ENCODE measurements at regions not wholly inside any gene's neighbourhood (a gene's known extent, or its start where the extent isn't known, plus 50 kb on each side); places are given as distances from the start of the nearest gene placed in this dataset.
A peak's percentile ranks its signal among the peaks of the same experiment; 100 is the strongest.

DNA sequence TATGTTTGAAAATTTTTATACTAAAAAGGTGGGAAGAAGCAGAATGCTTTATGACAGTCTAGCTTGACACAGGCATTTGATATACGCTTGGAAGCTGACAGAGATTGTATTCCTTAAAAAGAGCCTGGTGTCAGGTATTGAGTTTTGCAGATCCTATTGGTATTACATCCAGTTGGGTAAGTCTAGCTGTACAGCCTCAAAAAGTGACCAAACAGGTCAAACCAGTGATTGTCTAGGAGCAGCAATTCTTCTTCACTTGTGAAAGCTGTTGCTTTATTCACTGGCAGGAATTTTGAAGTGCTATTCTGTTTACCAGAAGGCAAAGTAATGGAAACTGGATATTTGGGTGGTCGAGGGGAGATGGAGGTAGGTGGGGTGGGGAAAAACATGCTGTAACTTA lies 77.5 kb downstream of the UCHL1 start:
- H3K9me2 ChIP-seq (replicated peaks; ENCODE audit: insufficient read depth): no peaks in the 10 kb centered on the region
- WGBS (ENCODE audit: low lambda C conversion rate, missing lambda C conversion rate): 68% methylated on average over 2 of the region's 2 CpGs
- H3K4me3 ChIP-seq: no peak overlapping the region
- no peak overlapping the region for H2AFZ ChIP-seq
- no peak overlapping the region for H3K4me2 ChIP-seq
- DNase-seq (ENCODE audit: low spot score): peak; percentile 29
- no peaks in the 10 kb centered on the region for H3K27me3 ChIP-seq
- H4K20me1 ChIP-seq (ENCODE audit: insufficient read depth, poor library complexity, severe bottlenecking): no peaks in the 10 kb centered on the region
- no peaks in the 10 kb centered on the region for H3K9me3 ChIP-seq (ENCODE audit: low read depth)
- no peak overlapping the region for H3K27ac ChIP-seq
- no peaks in the 10 kb centered on the region for H3K4me1 ChIP-seq (ENCODE audit: insufficient read depth)
- no peaks in the 10 kb centered on the region for H3K79me2 ChIP-seq
- no peak for TF ChIP-seq EZH2 (IDR thresholded peaks at IDR 0.05; ENCODE audit: borderline replicate concordance)
- TF ChIP-seq, protein P1, sequence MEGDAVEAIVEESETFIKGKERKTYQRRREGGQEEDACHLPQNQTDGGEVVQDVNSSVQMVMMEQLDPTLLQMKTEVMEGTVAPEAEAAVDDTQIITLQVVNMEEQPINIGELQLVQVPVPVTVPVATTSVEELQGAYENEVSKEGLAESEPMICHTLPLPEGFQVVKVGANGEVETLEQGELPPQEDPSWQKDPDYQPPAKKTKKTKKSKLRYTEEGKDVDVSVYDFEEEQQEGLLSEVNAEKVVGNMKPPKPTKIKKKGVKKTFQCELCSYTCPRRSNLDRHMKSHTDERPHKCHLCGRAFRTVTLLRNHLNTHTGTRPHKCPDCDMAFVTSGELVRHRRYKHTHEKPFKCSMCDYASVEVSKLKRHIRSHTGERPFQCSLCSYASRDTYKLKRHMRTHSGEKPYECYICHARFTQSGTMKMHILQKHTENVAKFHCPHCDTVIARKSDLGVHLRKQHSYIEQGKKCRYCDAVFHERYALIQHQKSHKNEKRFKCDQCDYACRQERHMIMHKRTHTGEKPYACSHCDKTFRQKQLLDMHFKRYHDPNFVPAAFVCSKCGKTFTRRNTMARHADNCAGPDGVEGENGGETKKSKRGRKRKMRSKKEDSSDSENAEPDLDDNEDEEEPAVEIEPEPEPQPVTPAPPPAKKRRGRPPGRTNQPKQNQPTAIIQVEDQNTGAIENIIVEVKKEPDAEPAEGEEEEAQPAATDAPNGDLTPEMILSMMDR (IDR thresholded peaks at IDR 0.05; ENCODE audit: poor library complexity): no peak
- TF ChIP-seq EZH2phosphoT487 (IDR thresholded peaks at IDR 0.05; ENCODE audit: low read depth, severe bottlenecking, unreplicated experiment): no peak
- H3K36me3 ChIP-seq (replicated peaks; ENCODE audit: insufficient read depth, low read depth): no peaks in the 10 kb centered on the region

- WGBS (ENCODE audit: low lambda C conversion rate, missing lambda C conversion rate): 58% methylated on average over 10 of the region's 10 CpGs
- Histone ChIP-seq H3K4me1 (ENCODE audit: insufficient read depth) (peaks cover 4% of the 10 kb centered on the region), H3K36me3 (replicated peaks; ENCODE audit: insufficient read depth, low read depth) (no peaks in the 10 kb centered on the region), H3K4me3 (no peak overlapping the region), H2AFZ (no peak overlapping the region), H3K9me2 (replicated peaks; ENCODE audit: insufficient read depth) (no peaks in the 10 kb centered on the region), H3K79me2 (no peaks in the 10 kb centered on the region), H3K27me3 (no peaks in the 10 kb centered on the region), H3K4me2 (peak overlapping the region; percentile 40), H4K20me1 (ENCODE audit: insufficient read depth, poor library complexity, severe bottlenecking) (no peaks in the 10 kb centered on the region), H3K27ac (peak overlapping the region; percentile 36), H3K9me3 (ENCODE audit: low read depth) (no peaks in the 10 kb centered on the region)
- TF ChIP-seq EZH2 (IDR thresholded peaks at IDR 0.05; ENCODE audit: borderline replicate concordance) (no peak), EZH2phosphoT487 (IDR thresholded peaks at IDR 0.05; ENCODE audit: low read depth, severe bottlenecking, unreplicated experiment) (no peak)
- TF ChIP-seq, protein P1 (IDR thresholded peaks at IDR 0.05; ENCODE audit: poor library complexity): peak; percentile 34
- DNase-seq (ENCODE audit: low spot score): peak; percentile 77
Measured at GRCh38 chr4:41339812-41340809, 83.4 kb downstream of the UCHL1 start.

DNA sequence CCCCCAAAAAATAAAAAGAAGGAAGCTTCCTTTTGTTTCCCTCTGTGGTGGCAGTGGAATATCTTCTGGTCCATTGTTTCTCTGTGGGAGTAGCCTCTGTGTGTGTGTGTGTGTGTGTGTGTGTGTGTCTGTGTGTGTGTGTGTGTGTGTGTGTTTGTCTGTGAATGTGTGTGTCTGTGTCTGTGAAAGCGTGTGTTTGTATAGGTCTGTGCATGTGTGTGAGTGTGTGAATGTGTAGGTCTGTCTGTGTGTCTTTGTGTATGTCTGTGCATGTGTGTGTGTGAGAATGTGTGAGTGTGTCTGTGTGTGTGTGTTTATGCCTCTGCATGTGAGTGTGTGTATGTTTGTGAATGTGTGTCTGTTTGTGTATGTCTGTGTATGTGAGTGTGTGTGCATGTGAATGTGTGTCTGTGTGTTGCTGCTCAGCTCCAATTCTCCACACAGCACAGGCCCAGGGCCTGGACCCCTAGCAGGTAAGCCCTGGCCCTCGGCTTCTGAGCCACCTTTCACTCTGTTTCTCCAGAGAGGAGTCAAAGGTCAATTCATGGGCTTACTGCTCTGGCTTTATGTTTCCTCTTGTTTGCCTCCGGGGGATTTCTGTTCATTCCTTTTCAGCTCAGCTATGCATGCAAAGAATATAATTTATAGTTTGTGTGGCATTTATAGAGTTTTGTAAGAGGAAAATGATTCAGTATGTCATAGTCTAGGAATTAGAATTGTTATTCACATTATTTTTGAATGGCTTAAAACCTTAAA lies 89.8 kb downstream of the UCHL1 start:
- Histone ChIP-seq H3K9me2 (replicated peaks; ENCODE audit: insufficient read depth) (no peaks in the 10 kb centered on the region), H4K20me1 (ENCODE audit: insufficient read depth, poor library complexity, severe bottlenecking) (no peaks in the 10 kb centered on the region), H3K4me2 (peak overlapping the region; percentile 2), H3K27me3 (no peaks in the 10 kb centered on the region), H3K4me3 (no peak overlapping the region), H3K79me2 (no peaks in the 10 kb centered on the region), H3K27ac (no peak overlapping the region), H2AFZ (no peak overlapping the region), H3K9me3 (ENCODE audit: low read depth) (no peaks in the 10 kb centered on the region), H3K4me1 (ENCODE audit: insufficient read depth) (peaks cover 13% of the 10 kb centered on the region), H3K36me3 (replicated peaks; ENCODE audit: insufficient read depth, low read depth) (no peaks in the 10 kb centered on the region)
- TF ChIP-seq EZH2phosphoT487 (IDR thresholded peaks at IDR 0.05; ENCODE audit: low read depth, severe bottlenecking, unreplicated experiment) (no peak), EZH2 (IDR thresholded peaks at IDR 0.05; ENCODE audit: borderline replicate concordance) (no peak)
- TF ChIP-seq, protein P1 (IDR thresholded peaks at IDR 0.05; ENCODE audit: poor library complexity): no peak
- DNase-seq (ENCODE audit: low spot score): peak; percentile 21
- WGBS (ENCODE audit: low lambda C conversion rate, missing lambda C conversion rate): 33% methylated on average over 3 of the region's 3 CpGs
